Ovary (tissue), 7 donors: ENCODE measurements at regions not wholly inside any gene's neighbourhood (a gene's known extent, or its start where the extent isn't known, plus 50 kb on each side); places are given as distances from the start of the nearest gene placed in this dataset.

ENCODE experiments used
- DNase-seq, 5 donors: peaks; one replicate each; pipeline ENCODE4 v3.0.0-alpha.2; 2019 to 2020
- H3K27ac ChIP-seq, 2 donors: fragments of 200-600 bp; one replicate each; pipeline versions ENCODE4 v1.5.1 to v1.8.0; 2019 to 2022
- H3K27me3 ChIP-seq: fragments of 200-600 bp; one replicate; pipeline ENCODE4 v1.8.0; 2022
- H3K36me3 ChIP-seq: fragments of 200-600 bp; sonication (generic); one replicate; pipeline ENCODE4 v1.5.1; 2019
- H3K4me1 ChIP-seq: one replicate; pipeline ENCODE4 v1.8.1; 2013; ENCODE audit warnings: mild to moderate bottlenecking, moderate library complexity; ENCODE audit not compliant: insufficient read depth
- H3K4me3 ChIP-seq: fragments of 200-600 bp; sonication (generic); one replicate; pipeline ENCODE4 v1.5.1; 2017
- H3K9me3 ChIP-seq, 2 donors: fragments of 200-600 bp in 1 of 2; sonication (generic) in 1 of 2; one replicate each; pipeline versions ENCODE4 v1.5.1 to v1.8.1; 2013 to 2019; ENCODE audit warnings: mild to moderate bottlenecking in 1 of 2, moderate library complexity in 1 of 2
- CTCF ChIP-seq, 3 donors: fragments of 450-650 bp in 2 of 3; fragments of 200-600 bp in 1 of 3; IDR thresholded peaks; one replicate each; pipeline versions ENCODE4 v1.5.1 to v1.8.0; 2016 to 2022; ENCODE audit warnings: antibody characterized with exemption in 3 of 3, mild to moderate bottlenecking in 1 of 3
- EP300 ChIP-seq: sonication (generic); formaldehyde crosslinking; IDR thresholded peaks from one replicate; pipeline ENCODE4 v1.6.1; 2017; ENCODE audit warnings: antibody characterized with exemption
- POLR2A ChIP-seq: fragments of 450-650 bp; IDR thresholded peaks from one replicate; pipeline ENCODE4 v1.6.1; 2017; ENCODE audit warnings: antibody characterized with exemption, mild to moderate bottlenecking, moderate library complexity
- WGBS, 3 donors: extraction: QIAGEN DNeasy Blood & Tissue Kit in 1 of 3; methylation state at CpG; one replicate each; pipeline versions ENCODE4 v1.1.5 to v1.1.7; 2013 to 2017; 5-methylcytosine and 5-hydroxymethylcytosine counted together
- intact Hi-C, 4 donors: fragments of 100-400 bp; cut with DNase I; formaldehyde crosslinking; loops; one replicate each; pipeline versions ENCODE4 v1.11.0 to v1.15.1; 2022 to 2023
- donor health status: DM: no; HTN: no; CAD: no; lungs with moderate emphysema.
- donor health status: DM: no; HTN: no; CAD: no.
- donor health status: Bipolar disorder and iron deficiency.
- donor health status: DM: no; HTN: no; CAD: no.
- donor health status: DM: yes; HTN: yes; CAD: no.

GRCh38 chr11:129733384-129733783 lies 82.3 kb upstream of the TMEM45B start:
- H3K27me3 ChIP-seq = no peaks in the 10 kb centered on the region
- intact Hi-C loops = no loop called here
- H3K4me3 ChIP-seq = no peak overlapping the region
- no peaks in the 10 kb centered on the region for H3K4me1 ChIP-seq
- no peaks in the 10 kb centered on the region for H3K9me3 ChIP-seq
- WGBS, 3 donors = 88 to 92% (median 88%) methylated on average over 9 of the region's 9 CpGs
- no peak overlapping the region for H3K27ac ChIP-seq
- H3K36me3 ChIP-seq = no peaks in the 10 kb centered on the region
- no peak for DNase-seq
- TF ChIP-seq POLR2A = no peak
- no peak for TF ChIP-seq EP300
- no peak for TF ChIP-seq CTCF (IDR thresholded peaks at IDR 0.05)

GRCh38 chr11:129733981-129734380 lies 81.7 kb upstream of the TMEM45B start:
- 78 to 84% (median 82%) methylated on average over 7 of the region's 7 CpGs for WGBS, 3 donors
- Histone ChIP-seq H3K4me1 (no peaks in the 10 kb centered on the region), H3K27ac (no peak overlapping the region), H3K4me3 (no peak overlapping the region), H3K9me3 (no peaks in the 10 kb centered on the region), H3K36me3 (no peaks in the 10 kb centered on the region), H3K27me3 (no peaks in the 10 kb centered on the region)
- DNase-seq = no peak
- TF ChIP-seq POLR2A = no peak
- intact Hi-C loops = no loop called here

- no peak for DNase-seq
- no peaks in the 10 kb centered on the region for H3K4me1 ChIP-seq
- intact Hi-C loops = no loop called here
- H3K27ac ChIP-seq = no peak overlapping the region
- no peak for TF ChIP-seq POLR2A
- TF ChIP-seq EP300 = no peak
- TF ChIP-seq CTCF (IDR thresholded peaks at IDR 0.05) = no peak
- no peak overlapping the region for H3K4me3 ChIP-seq
- H3K9me3 ChIP-seq = no peaks in the 10 kb centered on the region
- no peaks in the 10 kb centered on the region for H3K27me3 ChIP-seq
- WGBS, 3 donors = 87 to 94% (median 89%) methylated on average over 7 of the region's 7 CpGs
- H3K36me3 ChIP-seq = no peaks in the 10 kb centered on the region
Observed at GRCh38 chr11:129734654-129735053, 81.0 kb upstream of the TMEM45B start.

- intact Hi-C loops = no loop called here
- DNase-seq = no peak
- Histone ChIP-seq H3K4me3 (no peak overlapping the region), H3K36me3 (no peaks in the 10 kb centered on the region), H3K9me3 (no peaks in the 10 kb centered on the region), H3K4me1 (no peaks in the 10 kb centered on the region), H3K27me3 (no peaks in the 10 kb centered on the region), H3K27ac (no peak overlapping the region)
- WGBS, 3 donors = 23 to 38% (median 26%) methylated on average over 11 of the region's 11 CpGs
- no peak for TF ChIP-seq EP300
- no peak for TF ChIP-seq POLR2A
- no peak for TF ChIP-seq CTCF (IDR thresholded peaks at IDR 0.05)
Observed at GRCh38 chr11:129737831-129738230, 77.8 kb upstream of the TMEM45B start.

- Histone ChIP-seq H3K4me3 (no peak overlapping the region), H3K4me1 (no peaks in the 10 kb centered on the region), H3K36me3 (no peaks in the 10 kb centered on the region), H3K9me3 (no peaks in the 10 kb centered on the region), H3K27me3 (no peaks in the 10 kb centered on the region), H3K27ac (no peak overlapping the region)
- TF ChIP-seq POLR2A (no peak), EP300 (no peak), CTCF (IDR thresholded peaks at IDR 0.05) (no peak)
- no peak for DNase-seq
- WGBS, 3 donors = 43 to 48% (median 48%) methylated on average over 2 of the region's 2 CpGs
- intact Hi-C loops = no loop called here
Observed at GRCh38 chr11:129738242-129738641, 77.4 kb upstream of the TMEM45B start.
